ENCODE measurements at regions not wholly inside any gene's neighbourhood (a gene's known extent, or its start where the extent isn't known, plus 50 kb on each side); places are given as distances from the start of the nearest gene placed in this dataset.
"Not testable (repeated sequence)": the region's sequence is repeated elsewhere in the genome, so short reads cannot be mapped to it uniquely, and the experiment has no call there.

DNA sequence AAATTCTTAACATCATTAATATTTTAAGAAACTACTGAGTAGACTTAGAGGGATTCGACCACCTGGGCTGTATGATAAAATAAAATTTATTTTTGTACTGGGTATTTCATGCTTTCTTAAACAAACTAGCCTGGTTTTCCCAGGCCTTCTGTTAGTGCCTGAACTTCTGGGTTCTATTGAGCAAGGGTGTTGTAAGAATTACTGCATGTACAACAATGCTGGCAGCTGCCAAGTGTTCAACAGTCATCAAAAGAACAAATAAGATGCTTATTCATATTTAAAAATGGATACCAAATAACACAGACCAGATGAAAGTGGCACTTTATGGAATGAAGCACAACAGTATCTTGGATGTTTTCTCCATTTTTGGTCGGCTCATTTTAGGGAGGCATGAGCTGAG is 123.2 kb upstream of the FBXL7 start:
- Mint-ChIP-seq H3K27me3 (no peaks in the 10 kb centered on the region), H3K9me3 (peaks cover 0 to 25% (median 2%) of the 10 kb centered on the region in 9 donors), H3K36me3 (no peaks in the 10 kb centered on the region), H3K4me1 (no peaks in the 10 kb centered on the region), H3K27ac (no peak overlapping the region), H3K4me3 (no peak overlapping the region)
- POLR2A ChIA-PET = no interaction called here
- ATAC-seq (no peak), DNase-seq (no peak)

DNA sequence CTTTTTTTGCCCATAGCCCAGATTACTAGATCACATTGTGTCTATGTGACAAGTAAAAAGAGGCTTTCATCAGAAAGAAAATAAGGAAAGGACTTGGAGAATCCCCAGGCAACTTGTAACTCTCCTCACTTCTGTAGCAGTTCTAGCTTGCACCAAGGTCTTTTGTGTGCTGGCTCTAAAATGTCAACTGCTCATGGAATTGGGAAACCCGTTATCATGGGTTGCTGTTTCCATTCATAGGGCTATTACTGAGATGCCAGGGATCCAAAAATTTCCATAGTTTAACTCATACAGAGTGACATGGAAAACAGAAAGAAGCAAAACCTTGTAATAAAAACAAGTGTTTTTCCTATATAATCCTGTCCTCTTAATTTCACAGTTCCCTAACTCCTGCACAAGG is 123.9 kb upstream of the FBXL7 start:
- DNase-seq (no peak), ATAC-seq (no peak)
- peaks cover 0 to 25% (median 2%) of the 10 kb centered on the region in 9 donors for H3K9me3 Mint-ChIP-seq
- no peaks in the 10 kb centered on the region for H3K4me1 Mint-ChIP-seq
- POLR2A ChIA-PET = no interaction called here
- no peak overlapping the region for H3K27ac Mint-ChIP-seq
- no peaks in the 10 kb centered on the region for H3K27me3 Mint-ChIP-seq
- no peak overlapping the region for H3K4me3 Mint-ChIP-seq
- H3K36me3 Mint-ChIP-seq = no peaks in the 10 kb centered on the region

DNA sequence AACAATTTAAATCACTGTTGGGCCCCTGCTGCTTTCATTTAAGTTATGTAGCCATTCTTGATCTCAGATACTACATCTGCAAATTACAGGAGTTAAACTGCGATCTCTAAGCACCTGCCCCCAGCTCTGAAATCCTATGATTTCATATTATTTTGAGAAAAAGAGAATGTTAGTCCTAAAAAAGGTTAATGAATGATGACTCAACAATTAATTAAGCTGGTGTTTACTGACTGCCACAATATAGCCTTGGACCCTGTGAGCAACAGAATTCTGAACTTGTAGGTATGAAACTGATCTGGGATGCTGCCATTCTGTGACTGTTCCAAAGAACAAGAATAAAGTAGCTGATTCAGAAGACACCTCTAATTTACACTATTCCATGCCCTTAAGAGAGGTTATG is 124.4 kb upstream of the FBXL7 start:
- ATAC-seq = no peak
- no peak for DNase-seq
- POLR2A ChIA-PET = no interaction called here

DNA sequence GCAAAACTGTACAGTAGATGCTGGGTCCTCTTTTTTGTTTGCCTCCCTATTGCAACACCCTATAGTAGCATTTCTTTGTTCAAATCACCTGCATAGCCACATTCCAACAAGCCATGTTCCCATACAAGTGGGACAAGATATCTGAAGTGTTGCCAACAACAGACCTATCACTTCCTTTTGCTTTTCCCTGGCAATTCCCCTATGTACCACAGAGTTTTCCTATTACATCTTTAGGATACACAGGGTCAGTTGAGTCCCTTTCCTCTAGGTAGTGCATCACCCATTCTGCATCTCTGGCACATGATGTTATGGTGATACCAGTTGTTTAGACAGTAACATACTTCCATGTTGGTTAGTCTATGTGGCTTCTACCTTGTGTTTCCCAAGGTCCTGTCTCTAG is 125.1 kb upstream of the FBXL7 start:
- POLR2A ChIA-PET = no interaction called here
- Mint-ChIP-seq H3K27ac (no peak overlapping the region), H3K4me1 (no peaks in the 10 kb centered on the region), H3K27me3 (no peaks in the 10 kb centered on the region), H3K4me3 (no peak overlapping the region), H3K9me3 (peaks cover 0 to 17% (median 2%) of the 10 kb centered on the region in 9 donors), H3K36me3 (no peaks in the 10 kb centered on the region)
- DNase-seq (no peak), ATAC-seq (no peak)

More for the DNA sequence above, 124.4 kb upstream of the FBXL7 start:
- Mint-ChIP-seq H3K4me3 (no peak overlapping the region), H3K36me3 (no peaks in the 10 kb centered on the region), H3K9me3 (peaks cover 0 to 23% (median 2%) of the 10 kb centered on the region in 9 donors), H3K27me3 (no peaks in the 10 kb centered on the region), H3K27ac (no peak overlapping the region), H3K4me1 (no peaks in the 10 kb centered on the region)

DNA sequence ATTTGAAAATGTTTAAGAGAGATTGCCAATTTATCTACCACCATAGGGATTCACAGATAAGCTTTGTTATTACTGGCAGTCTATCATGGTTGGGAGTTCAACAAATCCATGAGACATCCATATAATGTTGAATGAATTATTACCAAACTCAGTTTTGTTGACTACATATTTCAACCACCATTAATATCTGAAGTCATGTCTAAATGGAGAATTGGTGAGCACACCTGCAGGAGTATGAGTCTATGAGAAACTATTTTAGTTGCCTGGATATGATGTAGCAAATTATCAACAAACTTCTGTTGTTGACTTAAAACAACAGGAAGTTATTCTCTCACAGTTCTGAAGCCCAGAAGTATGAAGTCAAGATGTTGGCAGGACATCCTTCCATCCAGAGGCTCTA is 126.8 kb upstream of the FBXL7 start:
- POLR2A ChIA-PET = no interaction called here
- no peak overlapping the region for H3K27ac Mint-ChIP-seq
- DNase-seq (no peak), ATAC-seq (no peak)
- no peak overlapping the region for H3K4me3 Mint-ChIP-seq
- H3K4me1 Mint-ChIP-seq = no peaks in the 10 kb centered on the region
- H3K27me3 Mint-ChIP-seq = no peaks in the 10 kb centered on the region
- H3K9me3 Mint-ChIP-seq = peaks cover 0 to 11% (median 2%) of the 10 kb centered on the region in 9 donors
- H3K36me3 Mint-ChIP-seq = no peaks in the 10 kb centered on the region

DNA sequence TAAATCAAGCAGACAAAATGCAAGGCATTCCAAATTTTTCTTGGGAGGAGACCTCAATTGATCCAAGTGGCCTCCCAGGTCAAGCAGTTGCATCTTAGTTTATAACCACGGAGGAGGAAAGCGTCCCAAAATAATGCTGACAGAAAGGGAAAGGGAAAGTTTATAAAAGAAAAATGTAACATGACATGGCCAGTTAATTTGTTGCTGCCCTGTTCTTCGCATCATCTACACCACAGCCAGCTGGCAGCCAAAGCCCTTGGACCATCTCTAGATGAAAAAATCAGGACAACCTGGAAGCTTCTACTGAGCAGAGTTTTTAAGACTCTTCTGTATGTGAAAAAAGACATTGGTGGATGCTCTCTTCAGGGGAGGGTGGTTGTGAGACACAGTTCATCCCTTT is 128.8 kb upstream of the FBXL7 start:
- Mint-ChIP-seq H3K4me3 (no peak overlapping the region), H3K4me1 (no peaks in the 10 kb centered on the region), H3K27me3 (no peaks in the 10 kb centered on the region), H3K9me3 (peaks cover 0 to 21% (median 4%) of the 10 kb centered on the region in 9 donors), H3K36me3 (peaks cover 0 to 4% (median 0%) of the 10 kb centered on the region in 3 donors), H3K27ac (no peak overlapping the region)
- DNase-seq (no peak), ATAC-seq (no peak)
- POLR2A ChIA-PET = no interaction called here

DNA sequence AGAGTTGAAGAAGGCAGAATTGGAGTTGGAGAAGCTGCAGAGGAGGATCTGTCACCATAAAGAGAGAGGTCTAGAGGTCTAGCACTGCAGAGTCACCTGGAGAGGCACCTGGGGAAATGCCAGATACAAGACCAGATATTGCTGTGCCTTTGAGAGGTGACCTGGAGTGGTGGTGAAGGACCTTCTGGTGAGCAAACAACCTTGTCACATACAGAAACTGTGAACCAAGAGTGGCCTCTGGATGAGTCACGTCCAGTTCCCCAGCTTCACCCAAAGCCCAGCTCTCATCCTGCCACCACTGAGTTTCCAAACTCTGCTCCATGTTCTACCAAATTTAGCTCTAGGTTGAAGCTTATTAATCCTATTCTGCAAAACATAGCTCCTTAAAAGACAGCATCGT is 131.1 kb upstream of the FBXL7 start:
- Mint-ChIP-seq H3K4me1 (no peaks in the 10 kb centered on the region), H3K27ac (no peak overlapping the region), H3K4me3 (no peak overlapping the region), H3K36me3 (peaks cover 0 to 4% (median 0%) of the 10 kb centered on the region in 3 donors), H3K9me3 (peaks cover 0 to 26% (median 5%) of the 10 kb centered on the region in 9 donors), H3K27me3 (no peaks in the 10 kb centered on the region)
- ATAC-seq (no peak), DNase-seq (no peak)
- POLR2A ChIA-PET = no interaction called here

DNA sequence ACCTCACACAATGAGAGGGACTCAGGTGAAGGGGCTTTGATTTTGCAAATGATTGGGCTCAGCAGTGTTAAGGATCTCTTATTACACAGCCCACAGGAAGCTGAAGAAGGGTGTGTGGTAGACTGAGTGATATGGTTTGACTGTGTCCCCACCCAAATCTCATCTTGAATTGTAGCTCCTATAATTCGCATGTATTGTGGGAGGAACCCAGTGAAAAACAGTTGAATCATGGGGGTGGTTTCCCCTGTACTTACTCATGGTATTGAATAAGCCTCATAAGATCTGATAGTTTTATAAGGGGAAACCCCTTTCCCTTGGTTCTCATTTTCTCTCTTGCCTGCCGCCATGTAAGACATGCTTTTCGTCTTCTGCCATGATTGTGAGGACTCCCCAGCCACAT is 132.5 kb upstream of the FBXL7 start:
- H3K27me3 Mint-ChIP-seq = no peaks in the 10 kb centered on the region
- POLR2A ChIA-PET = no interaction called here
- H3K36me3 Mint-ChIP-seq = peaks cover 0 to 4% (median 0%) of the 10 kb centered on the region in 3 donors
- H3K9me3 Mint-ChIP-seq = peaks cover 0 to 31% (median 3%) of the 10 kb centered on the region in 9 donors
- no peak overlapping the region for H3K4me3 Mint-ChIP-seq
- no peak for ATAC-seq
- DNase-seq = no peak
- H3K27ac Mint-ChIP-seq = no peak overlapping the region
- H3K4me1 Mint-ChIP-seq = no peaks in the 10 kb centered on the region

DNA sequence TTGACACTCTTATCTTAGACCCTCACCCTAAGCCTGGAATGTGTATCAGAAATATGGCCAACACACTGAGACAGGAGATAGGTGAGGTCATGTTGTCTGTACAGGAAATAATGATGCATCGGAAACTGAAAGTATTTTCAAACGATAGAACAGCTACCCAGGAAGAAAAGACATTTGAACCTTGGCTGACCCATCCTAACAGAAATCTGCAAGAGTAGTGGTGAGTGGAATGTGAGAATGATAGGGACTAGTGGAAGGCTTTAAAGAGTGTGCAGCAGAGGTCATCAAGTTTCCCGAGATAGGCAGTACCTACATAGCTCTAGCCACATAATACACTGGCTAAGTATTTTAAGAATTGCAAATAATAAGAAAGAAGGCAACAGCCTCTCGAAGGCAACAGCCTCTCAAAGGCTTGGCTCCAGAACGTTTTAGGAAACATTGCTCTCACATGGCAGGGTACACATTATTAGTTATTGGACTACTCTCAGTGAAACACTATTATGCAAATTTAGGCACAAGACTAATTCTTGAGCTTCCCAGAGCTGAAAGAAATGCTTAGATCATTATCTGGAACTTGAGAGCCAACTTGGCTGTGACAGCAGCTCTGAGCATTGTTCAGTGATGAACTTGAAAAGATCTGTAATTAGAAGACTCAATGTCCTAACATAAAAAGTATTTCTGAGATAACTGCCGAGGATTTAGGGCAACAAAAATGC is 133.1 kb upstream of the FBXL7 start:
- ATAC-seq (no peak), DNase-seq (no peak)
- H3K27ac Mint-ChIP-seq = no peak overlapping the region
- peaks cover 0 to 37% (median 3%) of the 10 kb centered on the region in 9 donors for H3K9me3 Mint-ChIP-seq
- no peak overlapping the region for H3K4me3 Mint-ChIP-seq
- POLR2A ChIA-PET = no interaction called here
- peaks cover 0 to 4% (median 0%) of the 10 kb centered on the region in 3 donors for H3K36me3 Mint-ChIP-seq
- H3K27me3 Mint-ChIP-seq = no peaks in the 10 kb centered on the region
- H3K4me1 Mint-ChIP-seq = no peaks in the 10 kb centered on the region

DNA sequence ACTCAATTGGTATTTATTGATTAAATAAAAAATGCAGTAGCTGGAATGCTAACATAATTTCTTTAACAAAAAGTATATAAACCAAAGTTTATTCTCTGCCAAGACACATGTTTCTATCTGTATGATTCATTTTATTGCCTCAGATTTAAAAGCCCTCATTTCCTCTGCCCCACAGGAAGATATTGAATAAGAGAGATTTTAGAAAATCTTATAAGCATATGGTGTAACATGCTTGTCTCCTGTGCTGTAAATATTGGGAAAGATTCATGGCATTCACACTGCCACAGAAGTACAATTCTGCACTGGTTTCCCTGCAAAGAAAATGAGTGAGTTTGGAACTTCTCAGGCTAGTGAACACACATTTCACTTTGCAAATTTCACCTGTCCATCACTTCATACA is 134.9 kb upstream of the FBXL7 start:
- peaks cover 0 to 4% (median 0%) of the 10 kb centered on the region in 3 donors for H3K36me3 Mint-ChIP-seq
- no peaks in the 10 kb centered on the region for H3K4me1 Mint-ChIP-seq
- POLR2A ChIA-PET = no interaction called here
- no peaks in the 10 kb centered on the region for H3K27me3 Mint-ChIP-seq
- no peak for ATAC-seq
- H3K4me3 Mint-ChIP-seq = no peak overlapping the region
- no peak for DNase-seq
- no peak overlapping the region for H3K27ac Mint-ChIP-seq
- peaks cover 0 to 38% (median 5%) of the 10 kb centered on the region in 9 donors for H3K9me3 Mint-ChIP-seq

DNA sequence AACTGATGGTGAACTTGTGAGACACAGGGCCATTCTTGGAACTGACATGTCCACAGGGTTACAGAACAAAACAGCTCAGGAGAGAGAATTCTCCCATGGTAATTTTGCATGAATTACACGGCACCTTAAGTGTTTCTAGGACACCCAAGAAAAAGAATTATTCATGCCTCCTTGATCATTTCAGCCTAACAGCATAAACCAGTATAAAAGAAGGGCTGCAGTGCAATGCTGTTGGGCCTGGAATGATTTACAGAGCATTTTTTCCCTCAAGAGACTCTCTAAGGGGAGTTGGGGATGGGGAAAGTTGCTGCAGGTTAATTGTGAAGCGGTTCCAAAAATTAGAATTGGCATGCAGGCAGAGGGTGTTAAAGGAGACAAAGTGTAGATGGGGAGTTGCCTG is 136.4 kb upstream of the FBXL7 start:
- DNase-seq (no peak), ATAC-seq (no peak)
- Mint-ChIP-seq H3K36me3 (peaks cover 0 to 4% (median 0%) of the 10 kb centered on the region in 3 donors), H3K4me3 (no peak overlapping the region), H3K4me1 (no peaks in the 10 kb centered on the region), H3K9me3 (peaks cover 0 to 47% (median 7%) of the 10 kb centered on the region in 9 donors), H3K27ac (no peak overlapping the region), H3K27me3 (no peaks in the 10 kb centered on the region)
- POLR2A ChIA-PET = no interaction called here

DNA sequence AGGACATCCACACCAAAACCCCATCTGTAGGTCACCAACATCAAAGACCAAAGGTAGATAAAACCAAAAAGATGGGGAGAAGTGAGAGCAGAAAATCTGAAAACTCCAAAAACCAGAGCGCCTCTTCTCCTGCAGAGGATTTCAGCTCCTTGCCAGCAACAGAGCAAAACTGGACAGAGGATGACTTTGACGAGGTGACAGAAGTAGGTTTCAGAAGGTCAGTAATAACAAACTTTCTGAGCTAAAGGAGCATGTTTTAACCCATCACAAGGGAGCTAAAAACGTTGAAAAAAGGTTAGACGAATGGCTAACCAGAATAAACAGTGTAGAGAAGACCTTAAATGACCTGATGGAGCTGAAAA is 142.9 kb upstream of the FBXL7 start:
- ATAC-seq, H3K4me3 Mint-ChIP-seq, H3K27ac Mint-ChIP-seq, H3K27me3 Mint-ChIP-seq, H3K4me1 Mint-ChIP-seq, H3K36me3 Mint-ChIP-seq, DNase-seq, POLR2A ChIA-PET: not testable (repeated sequence)
- H3K9me3 Mint-ChIP-seq = peaks cover 0 to 30% (median 13%) of the 10 kb centered on the region in 9 donors

DNA sequence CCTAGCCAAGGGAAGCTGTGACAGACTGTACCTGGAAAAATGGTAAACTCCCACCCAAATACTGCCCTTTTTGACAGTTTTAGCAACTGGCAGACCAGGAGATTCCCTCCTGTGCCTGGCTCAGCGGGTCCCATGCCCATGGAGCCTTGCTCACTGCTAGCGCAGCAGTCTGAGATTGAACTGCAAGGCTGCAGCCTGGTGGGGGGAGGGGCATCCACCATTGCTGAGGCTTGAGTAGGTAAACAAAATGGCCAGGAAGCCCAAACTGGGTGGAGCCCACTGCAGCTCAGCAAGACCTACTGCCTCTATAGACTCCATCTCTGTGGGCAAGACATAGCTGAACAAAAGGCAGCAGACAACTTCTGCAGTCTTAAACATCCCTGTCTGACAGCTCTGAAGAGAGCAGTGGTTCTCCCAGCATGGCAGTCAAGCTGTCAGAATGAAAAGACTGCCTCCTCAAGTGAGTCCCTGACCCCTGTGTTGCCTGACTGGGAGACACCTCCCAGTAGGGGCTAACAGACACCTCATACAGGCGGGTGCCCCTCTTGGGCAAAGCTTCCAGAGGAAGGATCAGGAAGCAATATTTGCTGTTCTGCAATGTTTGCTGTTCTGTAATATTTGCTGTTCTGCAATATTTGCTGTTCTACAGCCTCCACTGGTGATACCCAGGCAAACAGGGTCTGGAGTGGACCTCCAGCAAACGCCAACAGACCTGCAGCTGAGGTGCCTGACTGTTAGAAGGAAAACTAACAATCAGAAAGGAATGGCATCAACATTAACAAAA is 143.5 kb upstream of the FBXL7 start:
- H3K27me3 Mint-ChIP-seq, POLR2A ChIA-PET, ATAC-seq, H3K27ac Mint-ChIP-seq, H3K4me1 Mint-ChIP-seq, H3K36me3 Mint-ChIP-seq, DNase-seq, H3K4me3 Mint-ChIP-seq: not testable (repeated sequence)
- H3K9me3 Mint-ChIP-seq = peaks cover 0 to 27% (median 13%) of the 10 kb centered on the region in 9 donors

Data from naive thymus-derived CD8-positive, alpha-beta T cell (primary cell).